Hepatocyte (in vitro differentiated cells): ENCODE measurements at regions not wholly inside any gene's neighbourhood (a gene's known extent, or its start where the extent isn't known, plus 50 kb on each side); places are given as distances from the start of the nearest gene placed in this dataset.

Experiments used
- CTCF ChIP-seq: fragments of 200-600 bp; sonication (generic); IDR thresholded peaks from 2 replicates; pipeline ENCODE4 v1.5.1; 2016; ENCODE audit warnings: antibody characterized with exemption, mild to moderate bottlenecking; ENCODE audit not compliant: poor library complexity
- EZH2 ChIP-seq: fragments of 200-600 bp; sonication (generic); IDR thresholded peaks from 2 replicates; pipeline ENCODE4 v1.6.1; 2016; ENCODE audit warnings: antibody characterized with exemption, mild to moderate bottlenecking, borderline replicate concordance
- EZH2phosphoT487 ChIP-seq: fragments of 200-600 bp; sonication (generic); IDR thresholded peaks from one replicate; pipeline ENCODE4 v1.6.1; 2018; ENCODE audit warnings: antibody characterized with exemption, mild to moderate bottlenecking, low read depth, moderate library complexity; ENCODE audit not compliant: unreplicated experiment, severe bottlenecking

- TF ChIP-seq CTCF (peak; percentile 14), EZH2 (no peak), EZH2phosphoT487 (no peak)
These were observed 64.6 kb upstream of the GRIA1 start for GRCh38 chr5:153425914-153426313.
